Endothelial cell (in vitro differentiated cells): ENCODE measurements at regions not wholly inside any gene's neighbourhood (a gene's known extent, or its start where the extent isn't known, plus 50 kb on each side); places are given as distances from the start of the nearest gene placed in this dataset.

ENCODE experiments used
- DNase-seq: peaks from one replicate; pipeline ENCODE4 v3.0.0; 2021; ENCODE audit warnings: low spot score
- H3K27ac Mint-ChIP-seq: one replicate; pipeline ENCODE4 v1.8.0; 2021; ENCODE audit warnings: mixed read lengths, inconsistent platforms; ENCODE audit not compliant: unreplicated experiment
- H3K27me3 Mint-ChIP-seq: one replicate; pipeline ENCODE4 v1.8.0; 2021; ENCODE audit warnings: mild to moderate bottlenecking, moderate library complexity, mixed read lengths, inconsistent platforms; ENCODE audit not compliant: unreplicated experiment
- H3K36me3 Mint-ChIP-seq: one replicate; pipeline ENCODE4 v1.8.0; 2021; ENCODE audit warnings: mild to moderate bottlenecking, low read depth, mixed read lengths, inconsistent platforms; ENCODE audit not compliant: unreplicated experiment
- H3K4me1 Mint-ChIP-seq: one replicate; pipeline ENCODE4 v1.8.0; 2021; ENCODE audit warnings: mild to moderate bottlenecking, mixed read lengths, inconsistent platforms; ENCODE audit not compliant: unreplicated experiment
- H3K4me3 Mint-ChIP-seq: one replicate; pipeline ENCODE4 v1.8.0; 2021; ENCODE audit warnings: mild to moderate bottlenecking, mixed read lengths, inconsistent platforms; ENCODE audit not compliant: unreplicated experiment
- H3K9me3 Mint-ChIP-seq: one replicate; pipeline ENCODE4 v1.8.0; 2021; ENCODE audit warnings: mixed read lengths, inconsistent platforms; ENCODE audit not compliant: unreplicated experiment
- TF ChIP-seq, protein P1 (sequence below): fragments of 200-600 bp; sonication (generic); IDR thresholded peaks from one replicate; pipeline ENCODE4 v1.5.0; 2021; ENCODE audit warnings: antibody characterized with exemption; ENCODE audit not compliant: unreplicated experiment

DNA sequence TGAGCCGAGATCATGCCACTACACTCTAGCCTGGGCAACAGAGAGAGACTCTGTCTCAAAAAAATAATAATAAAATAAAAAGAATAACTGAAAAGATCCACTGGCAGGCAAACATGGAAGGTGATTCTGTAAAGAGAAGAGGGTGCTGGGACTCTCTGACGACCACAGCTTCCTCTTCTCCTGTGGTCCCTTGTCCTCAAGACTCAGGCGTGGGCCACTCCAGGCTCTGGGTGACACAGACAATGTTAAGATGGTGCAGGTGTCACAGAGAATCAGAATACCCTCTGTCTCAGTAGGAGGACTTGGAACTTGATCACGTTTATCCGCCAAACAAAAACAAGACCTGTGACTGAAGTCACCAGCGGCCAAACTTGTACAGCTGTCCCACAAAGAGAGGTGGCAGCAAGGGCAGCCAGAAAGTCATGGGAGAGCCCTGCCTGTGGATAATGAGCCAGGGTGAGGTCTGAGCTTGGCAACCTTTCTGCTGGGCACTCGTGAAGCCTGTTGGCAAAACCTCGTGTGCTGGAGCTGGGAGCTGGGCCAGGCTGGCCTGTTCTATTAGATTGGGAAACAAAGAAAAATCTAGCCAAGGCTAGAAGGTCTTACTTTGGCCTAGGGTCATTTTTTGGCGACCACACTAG lies 76.4 kb upstream of the ITGA6 start:
- H3K9me3 Mint-ChIP-seq, result no peaks in the 10 kb centered on the region
- H3K27ac Mint-ChIP-seq, result no peak overlapping the region
- DNase-seq, result no peak
- no peak overlapping the region for H3K4me3 Mint-ChIP-seq
- no peaks in the 10 kb centered on the region for H3K4me1 Mint-ChIP-seq
- H3K27me3 Mint-ChIP-seq, result no peaks in the 10 kb centered on the region
- H3K36me3 Mint-ChIP-seq, result no peaks in the 10 kb centered on the region
- TF ChIP-seq, protein P1, sequence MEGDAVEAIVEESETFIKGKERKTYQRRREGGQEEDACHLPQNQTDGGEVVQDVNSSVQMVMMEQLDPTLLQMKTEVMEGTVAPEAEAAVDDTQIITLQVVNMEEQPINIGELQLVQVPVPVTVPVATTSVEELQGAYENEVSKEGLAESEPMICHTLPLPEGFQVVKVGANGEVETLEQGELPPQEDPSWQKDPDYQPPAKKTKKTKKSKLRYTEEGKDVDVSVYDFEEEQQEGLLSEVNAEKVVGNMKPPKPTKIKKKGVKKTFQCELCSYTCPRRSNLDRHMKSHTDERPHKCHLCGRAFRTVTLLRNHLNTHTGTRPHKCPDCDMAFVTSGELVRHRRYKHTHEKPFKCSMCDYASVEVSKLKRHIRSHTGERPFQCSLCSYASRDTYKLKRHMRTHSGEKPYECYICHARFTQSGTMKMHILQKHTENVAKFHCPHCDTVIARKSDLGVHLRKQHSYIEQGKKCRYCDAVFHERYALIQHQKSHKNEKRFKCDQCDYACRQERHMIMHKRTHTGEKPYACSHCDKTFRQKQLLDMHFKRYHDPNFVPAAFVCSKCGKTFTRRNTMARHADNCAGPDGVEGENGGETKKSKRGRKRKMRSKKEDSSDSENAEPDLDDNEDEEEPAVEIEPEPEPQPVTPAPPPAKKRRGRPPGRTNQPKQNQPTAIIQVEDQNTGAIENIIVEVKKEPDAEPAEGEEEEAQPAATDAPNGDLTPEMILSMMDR, result no peak

DNA sequence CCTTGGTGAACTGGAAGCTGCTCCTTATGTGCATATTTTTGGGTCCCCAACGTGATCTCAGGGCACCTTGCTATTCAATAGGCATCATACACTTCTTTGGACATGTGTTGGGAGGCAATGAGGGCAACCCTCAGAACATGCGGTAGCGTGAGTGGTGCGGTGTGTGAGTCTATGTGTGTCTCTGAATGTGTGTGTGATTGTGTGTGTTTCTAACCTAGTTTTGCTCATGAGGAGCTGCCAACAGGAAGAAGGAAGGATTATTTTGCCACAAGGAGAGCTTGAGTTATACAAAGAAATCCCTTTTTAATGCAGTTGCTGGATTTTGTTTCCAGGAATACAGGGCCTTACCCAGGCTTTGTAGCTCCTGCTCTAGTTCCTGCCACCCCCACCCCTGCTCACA lies 75.8 kb upstream of the ITGA6 start:
- H3K27ac Mint-ChIP-seq, result no peak overlapping the region
- H3K27me3 Mint-ChIP-seq, result no peaks in the 10 kb centered on the region

DNA sequence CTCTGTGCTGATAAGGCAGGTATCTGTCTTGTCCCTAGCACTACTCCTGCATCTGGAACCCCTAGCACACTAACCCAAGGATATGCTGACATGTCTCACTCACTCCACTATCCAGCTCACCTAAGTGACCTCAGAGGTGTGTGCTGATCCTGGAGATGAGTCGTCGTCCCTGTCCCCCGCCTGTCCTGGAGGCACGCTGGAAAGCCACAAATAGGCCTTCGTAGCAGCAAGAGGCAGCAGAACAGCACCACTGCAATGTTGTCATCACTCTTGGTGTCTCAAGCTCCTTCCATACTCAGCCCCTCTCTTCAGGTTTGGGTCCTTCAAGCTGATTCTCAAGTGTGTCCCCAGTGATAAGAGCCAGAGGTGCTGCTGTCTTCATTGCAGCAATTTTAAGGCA lies 73.0 kb upstream of the ITGA6 start:
- TF ChIP-seq, protein P1, result no peak
- Mint-ChIP-seq H3K27ac (no peak overlapping the region), H3K27me3 (peaks cover 2% of the 10 kb centered on the region), H3K36me3 (no peaks in the 10 kb centered on the region), H3K4me1 (peaks cover 7% of the 10 kb centered on the region), H3K4me3 (no peak overlapping the region), H3K9me3 (no peaks in the 10 kb centered on the region)
- DNase-seq, result no peak

More for the DNA sequence above, 75.8 kb upstream of the ITGA6 start:
- Mint-ChIP-seq H3K9me3 (no peaks in the 10 kb centered on the region), H3K4me1 (no peaks in the 10 kb centered on the region), H3K36me3 (no peaks in the 10 kb centered on the region), H3K4me3 (no peak overlapping the region)
- DNase-seq, result no peak
- TF ChIP-seq, protein P1, result no peak

DNA sequence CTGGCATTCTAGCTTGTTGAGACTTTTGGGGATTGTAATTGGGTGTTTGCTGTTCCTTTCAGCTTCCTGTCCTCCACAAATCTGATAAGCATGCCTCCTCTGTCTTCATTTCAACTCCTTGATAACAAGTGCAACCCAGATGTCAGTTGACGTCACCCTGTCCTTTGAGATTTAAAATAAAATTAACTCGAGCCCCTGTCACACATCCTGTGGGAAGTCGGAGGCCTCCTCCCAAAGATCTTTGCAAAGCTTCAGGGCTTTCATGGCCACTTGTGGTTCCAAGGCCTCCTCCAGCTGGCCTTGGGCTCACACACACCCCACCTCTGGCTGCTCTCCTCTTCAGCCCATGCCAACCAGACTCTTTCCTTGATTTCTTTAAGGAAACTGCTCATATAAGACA lies 69.9 kb upstream of the ITGA6 start:
- peaks cover 7% of the 10 kb centered on the region for H3K4me1 Mint-ChIP-seq
- TF ChIP-seq, protein P1, result no peak
- H3K27me3 Mint-ChIP-seq, result peaks cover 2% of the 10 kb centered on the region
- no peaks in the 10 kb centered on the region for H3K36me3 Mint-ChIP-seq
- no peak for DNase-seq
- no peak overlapping the region for H3K4me3 Mint-ChIP-seq
- no peak overlapping the region for H3K27ac Mint-ChIP-seq
- no peaks in the 10 kb centered on the region for H3K9me3 Mint-ChIP-seq

DNA sequence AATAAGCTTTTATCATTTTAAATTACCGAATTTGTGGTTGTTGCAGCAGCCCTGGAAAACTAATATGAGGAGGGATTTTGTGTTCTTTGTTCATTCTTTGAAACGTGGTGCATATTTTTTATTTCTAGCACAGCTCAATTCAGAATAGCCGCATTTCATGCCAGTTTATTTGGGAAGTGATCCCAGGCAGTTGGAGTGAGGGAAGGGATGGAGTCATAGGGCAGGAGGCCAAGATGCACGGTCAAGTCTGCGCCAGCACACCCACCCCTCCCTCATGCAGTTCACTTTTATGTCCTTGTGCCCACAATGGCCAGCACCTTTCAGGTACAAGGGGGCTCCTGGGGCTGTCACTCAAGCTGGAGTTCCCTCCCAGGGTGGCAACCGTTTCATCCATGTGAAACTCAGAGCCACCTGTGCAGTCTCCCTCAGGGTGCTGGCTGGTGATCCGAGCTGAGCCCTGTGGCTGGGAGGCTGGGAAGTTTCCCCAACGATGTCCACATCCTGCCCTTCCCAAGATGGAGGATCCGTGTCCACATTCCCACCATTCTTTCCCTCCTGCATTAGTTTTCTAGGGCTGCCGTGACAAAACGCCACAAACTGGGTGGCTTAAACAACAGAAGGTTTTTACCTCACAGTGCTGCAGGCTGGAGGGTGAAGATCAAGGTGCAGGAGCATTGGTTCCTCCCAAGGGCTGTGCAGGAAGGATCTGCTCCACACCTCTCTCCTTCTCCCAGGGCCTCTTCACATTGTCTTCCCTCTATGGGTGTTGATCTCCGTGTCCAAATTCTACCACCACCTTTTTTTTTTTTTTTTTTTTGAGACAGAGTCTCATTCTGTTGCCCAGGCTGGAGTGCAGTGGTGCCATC lies 68.5 kb upstream of the ITGA6 start:
- TF ChIP-seq, protein P1, result no peak
- Mint-ChIP-seq H3K27ac (no peak overlapping the region), H3K4me1 (peaks cover 7% of the 10 kb centered on the region), H3K9me3 (no peaks in the 10 kb centered on the region), H3K36me3 (no peaks in the 10 kb centered on the region), H3K27me3 (peaks cover 2% of the 10 kb centered on the region), H3K4me3 (no peak overlapping the region)
- no peak for DNase-seq
